ENCODE measurements at regions not wholly inside any gene's neighbourhood (a gene's known extent, or its start where the extent isn't known, plus 50 kb on each side); places are given as distances from the start of the nearest gene placed in this dataset.
"Not testable (repeated sequence)": the region's sequence is repeated elsewhere in the genome, so short reads cannot be mapped to it uniquely, and the experiment has no call there.

GRCh38 chr9:38482918-38483592 is 58.8 kb upstream of the IGFBPL1 start:
- Histone ChIP-seq H3K4me1 (ENCODE audit: insufficient read depth, poor library complexity, severe bottlenecking) (peaks cover 15% of the 10 kb centered on the region), H3K9me3 (ENCODE audit: severe bottlenecking) (no peaks in the 10 kb centered on the region), H3K27ac (ENCODE audit: poor library complexity, severe bottlenecking) (peak overlapping the region; percentile 44), H3K27me3 (ENCODE audit: insufficient read depth, poor library complexity, severe bottlenecking) (no peaks in the 10 kb centered on the region), H3K36me3 (ENCODE audit: low read depth) (no peaks in the 10 kb centered on the region), H3K4me3 (ENCODE audit: severe bottlenecking) (no peak overlapping the region)
- no peak for TF ChIP-seq CTCF (IDR thresholded peaks at IDR 0.05; ENCODE audit: poor library complexity, severe bottlenecking)
- DNase-seq (ENCODE audit: low spot score) = no peak
- peak; percentile 81 for ATAC-seq (ENCODE audit: low read depth)

DNA sequence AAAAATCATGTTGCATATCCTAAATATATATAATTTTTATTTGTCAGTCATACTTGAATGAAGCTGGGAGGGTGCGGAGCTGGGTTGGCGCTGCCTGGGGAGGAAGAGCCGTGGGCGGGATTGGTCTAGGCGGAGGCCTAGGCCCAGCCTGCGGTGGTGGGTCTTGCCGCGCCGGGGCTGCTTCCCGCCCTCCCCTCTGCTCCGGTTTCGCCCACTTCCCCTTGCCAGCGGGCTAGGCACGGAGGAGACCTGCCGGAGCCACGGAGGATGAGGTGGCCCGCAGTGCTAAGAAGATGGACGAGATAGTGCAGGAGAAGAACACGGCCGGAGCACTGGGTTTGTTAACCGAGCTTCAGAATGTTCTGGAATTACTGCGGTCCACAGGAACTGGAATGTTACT is 54.0 kb upstream of the IGFBPL1 start:
- peaks cover 19% of the 10 kb centered on the region for H3K4me1 ChIP-seq (ENCODE audit: insufficient read depth, poor library complexity, severe bottlenecking)
- H3K4me3 ChIP-seq (ENCODE audit: severe bottlenecking) = no peak overlapping the region
- ATAC-seq (ENCODE audit: low read depth) (no peak), DNase-seq (ENCODE audit: low spot score) (no peak)
- no peak overlapping the region for H3K27ac ChIP-seq (ENCODE audit: poor library complexity, severe bottlenecking)
- no peaks in the 10 kb centered on the region for H3K36me3 ChIP-seq (ENCODE audit: low read depth)
- TF ChIP-seq CTCF (IDR thresholded peaks at IDR 0.05; ENCODE audit: poor library complexity, severe bottlenecking) = no peak
- no peaks in the 10 kb centered on the region for H3K27me3 ChIP-seq (ENCODE audit: insufficient read depth, poor library complexity, severe bottlenecking)
- H3K9me3 ChIP-seq (ENCODE audit: severe bottlenecking) = no peaks in the 10 kb centered on the region

DNA sequence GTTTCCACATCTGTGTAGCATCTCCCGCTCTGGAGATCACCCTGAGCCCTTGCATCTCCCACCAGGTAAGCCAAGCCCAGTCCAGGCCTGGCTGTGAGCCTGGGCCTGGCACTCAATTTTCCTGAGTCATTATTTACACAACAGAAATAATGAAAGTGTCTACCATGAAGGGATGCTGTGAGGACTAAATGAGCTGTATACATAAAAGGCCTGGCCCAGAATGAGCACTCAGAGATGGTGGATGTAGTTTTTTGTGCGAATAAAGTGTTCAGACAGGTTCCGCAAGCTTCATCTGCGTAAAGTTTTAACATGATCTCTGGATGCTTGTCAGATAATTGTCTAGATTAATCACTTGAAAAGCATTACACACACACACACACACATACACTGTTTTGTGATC is 50.2 kb upstream of the IGFBPL1 start:
- not testable (repeated sequence) for H3K27me3 ChIP-seq (ENCODE audit: insufficient read depth, poor library complexity, severe bottlenecking); H3K36me3 ChIP-seq (ENCODE audit: low read depth); H3K9me3 ChIP-seq (ENCODE audit: severe bottlenecking); H3K4me3 ChIP-seq (ENCODE audit: severe bottlenecking); DNase-seq (ENCODE audit: low spot score); H3K27ac ChIP-seq (ENCODE audit: poor library complexity, severe bottlenecking)
- peaks cover 10% of the 10 kb centered on the region for H3K4me1 ChIP-seq (ENCODE audit: insufficient read depth, poor library complexity, severe bottlenecking)
- peak; percentile 83 for ATAC-seq (ENCODE audit: low read depth)

All from RWPE2 (cell line).